Inflammatory macrophage treated with lipopolysaccharide for 4 hours (primary cell): ENCODE measurements at regions not wholly inside any gene's neighbourhood (a gene's known extent, or its start where the extent isn't known, plus 50 kb on each side); places are given as distances from the start of the nearest gene placed in this dataset.
A peak's percentile ranks its signal among the peaks of the same experiment; 100 is the strongest.

Experiments
- DNase-seq: peaks from one replicate; pipeline ENCODE4 v3.0.0-alpha.2; 2020

DNA sequence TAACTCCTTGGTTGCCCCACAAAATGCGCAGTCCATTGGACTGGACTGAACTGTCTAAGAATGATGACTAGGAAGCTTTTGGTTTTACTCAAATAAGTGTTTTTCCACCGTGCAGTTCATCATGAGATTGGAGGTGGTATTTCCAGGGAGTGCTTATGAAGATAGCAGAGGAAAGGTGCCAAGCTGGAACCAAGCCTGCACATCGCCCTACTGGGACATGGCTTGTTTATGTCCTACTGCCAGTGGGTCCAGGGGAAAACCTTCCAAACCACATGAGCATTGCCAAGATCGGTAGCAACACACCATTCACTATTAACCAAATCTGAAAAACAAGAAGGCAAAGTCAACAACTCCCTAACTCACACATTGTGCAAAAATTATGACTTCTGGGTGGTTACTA, 54.7 kb upstream of the DSCAM start:
- DNase-seq, result no peak

DNA sequence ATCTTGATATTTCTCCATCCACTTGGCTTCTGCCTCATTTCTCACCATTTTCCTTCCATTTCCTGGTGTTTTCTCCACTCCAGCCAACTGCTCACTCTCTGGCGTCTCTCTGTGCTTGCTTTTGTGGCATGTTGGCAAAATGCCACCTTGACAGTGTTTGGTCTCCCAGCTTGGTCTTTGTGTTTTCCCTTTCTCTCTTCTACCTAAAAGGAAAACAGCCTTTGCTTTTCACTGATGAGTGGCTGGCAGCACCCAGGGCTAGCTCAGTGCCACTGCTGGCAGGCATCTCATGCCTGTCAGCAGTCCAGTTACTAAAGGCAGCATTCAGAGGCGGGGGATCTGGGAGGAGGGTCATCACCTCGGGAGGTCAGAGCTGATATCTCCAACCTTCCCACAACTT, 55.3 kb upstream of the DSCAM start:
- no peak for DNase-seq

DNA sequence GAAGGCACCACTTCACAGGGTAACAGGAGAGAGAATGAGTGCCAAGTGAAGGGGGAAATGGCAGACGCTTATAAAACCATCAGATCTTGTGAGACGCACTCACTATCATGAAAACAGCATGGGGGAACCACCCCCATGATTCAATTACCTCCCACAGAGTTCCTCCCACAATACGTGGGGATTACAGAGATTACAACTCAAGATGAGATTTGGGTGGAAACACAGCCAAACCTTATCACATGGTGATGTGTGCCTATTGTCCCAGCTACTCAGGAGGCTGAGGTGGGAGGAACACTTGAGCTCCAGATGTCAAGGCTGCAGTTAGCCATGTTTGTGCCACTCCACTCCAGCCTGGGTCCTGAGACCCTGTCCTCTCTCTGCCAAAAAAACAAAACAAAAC, 56.0 kb upstream of the DSCAM start:
- no peak for DNase-seq

DNA sequence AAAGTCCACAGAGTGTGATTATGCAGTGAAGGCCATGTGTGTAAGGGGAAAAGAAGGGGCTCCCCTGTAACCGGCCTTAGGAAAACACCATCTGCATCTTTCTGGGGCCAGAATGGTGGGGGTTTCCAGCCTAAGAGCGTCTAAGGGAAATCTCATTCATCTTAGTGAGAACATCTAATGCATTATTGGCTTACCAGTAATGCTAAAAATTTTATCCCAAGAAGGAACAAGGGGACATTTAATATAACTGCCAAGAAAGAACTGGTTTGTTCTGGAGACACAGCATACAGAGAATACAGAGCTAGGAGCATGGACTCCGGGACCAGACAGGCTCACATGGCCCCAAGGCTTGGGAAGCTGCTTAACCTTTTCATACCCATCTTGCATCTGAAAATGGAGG, 58.3 kb upstream of the DSCAM start:
- DNase-seq, result no peak

DNA sequence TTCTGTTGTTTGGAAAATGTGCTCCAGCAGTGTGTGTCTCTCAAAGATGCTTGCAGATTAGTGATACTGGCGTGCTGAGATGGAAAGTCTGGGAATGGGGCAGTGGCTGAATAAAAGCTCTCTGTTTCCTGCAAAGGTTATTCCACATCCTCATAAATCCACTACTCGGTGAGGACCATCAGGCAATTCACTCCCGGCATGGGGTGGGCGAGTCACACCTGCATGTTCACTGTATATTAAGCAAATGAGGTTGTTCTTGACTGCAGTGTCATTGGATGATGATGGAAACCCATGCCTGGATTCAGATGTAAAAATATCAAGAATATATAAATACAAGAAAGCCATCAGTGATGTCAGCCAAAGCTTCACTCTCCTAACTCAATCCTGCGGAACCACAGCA, 65.4 kb upstream of the DSCAM start:
- no peak for DNase-seq

DNA sequence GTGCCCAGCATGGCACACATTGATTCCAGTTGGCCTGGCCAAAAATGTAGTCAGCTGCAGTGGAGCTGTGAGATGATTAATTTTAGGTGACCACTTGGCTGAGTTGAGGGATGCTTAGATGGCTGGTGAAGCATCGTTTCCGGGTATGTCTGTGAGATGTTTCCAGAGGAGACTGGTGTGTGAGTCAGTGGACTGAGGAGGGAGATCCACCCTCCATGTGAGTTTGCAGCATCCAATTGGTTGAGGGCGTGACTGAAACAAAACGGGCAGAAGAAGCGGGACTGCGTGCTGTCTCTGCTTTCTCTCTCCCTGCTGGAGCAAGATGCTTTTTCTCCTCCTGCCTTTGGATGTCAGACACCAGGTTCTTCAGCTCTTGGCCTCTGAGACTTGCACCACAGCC, 68.2 kb upstream of the DSCAM start:
- no peak for DNase-seq

DNA sequence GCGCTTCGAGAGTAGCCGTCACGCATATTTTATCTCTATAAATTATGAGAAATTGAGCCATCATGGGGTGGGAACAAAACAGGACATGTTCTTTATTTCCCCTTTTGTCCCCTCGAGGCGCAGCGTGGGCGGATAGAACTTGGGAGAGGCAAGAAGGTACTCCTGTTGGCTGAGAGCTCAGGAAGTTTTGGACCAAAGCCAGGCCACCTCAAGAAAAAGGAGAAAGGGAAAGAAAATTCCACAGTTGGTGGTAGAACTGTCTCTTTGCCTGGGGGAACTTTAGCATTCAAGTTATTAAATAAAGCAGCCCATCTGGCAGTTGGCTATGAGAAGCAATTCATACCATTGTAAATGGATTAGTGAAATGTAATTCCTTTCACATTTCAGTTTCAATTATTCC, 76.4 kb upstream of the DSCAM start:
- no peak for DNase-seq

DNA sequence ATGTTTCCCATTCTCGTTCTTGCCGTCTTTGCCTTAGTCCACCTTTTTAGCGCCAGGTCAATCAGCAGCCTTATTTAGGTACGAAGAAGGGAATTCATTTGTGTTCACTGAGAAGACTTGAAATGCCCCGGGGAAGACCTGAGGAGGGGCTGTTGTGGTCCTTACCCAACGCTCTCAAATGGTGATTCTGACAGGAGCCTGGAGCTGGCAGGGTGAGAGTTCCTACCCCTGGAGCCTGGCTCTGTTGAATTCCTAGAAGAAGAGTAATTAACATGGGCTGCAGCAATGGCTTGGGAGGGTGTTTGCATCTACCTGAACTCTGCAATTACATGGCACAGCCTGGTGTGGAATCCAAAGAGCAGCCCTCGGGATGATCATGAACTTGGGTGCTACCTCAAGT, 76.9 kb upstream of the DSCAM start:
- DNase-seq, result no peak

DNA sequence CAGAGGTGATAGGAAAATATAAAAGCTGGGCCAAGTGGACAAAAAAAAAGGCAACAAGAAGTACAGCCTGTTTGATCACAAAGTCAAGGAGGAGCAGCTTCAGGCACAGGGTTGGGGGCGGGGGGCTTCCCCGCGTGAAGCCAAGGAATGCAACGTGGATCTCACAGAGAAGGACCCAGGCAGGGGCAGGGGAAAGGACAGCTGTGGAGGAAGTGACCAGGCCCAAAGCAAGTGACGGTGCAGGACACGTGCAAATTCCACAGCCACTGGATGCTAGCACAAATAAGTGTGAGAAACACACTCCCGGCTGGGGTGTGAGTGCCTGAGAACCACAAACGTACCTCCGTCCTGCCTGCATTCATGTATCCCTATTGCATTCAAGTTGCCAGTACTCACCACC, 77.7 kb upstream of the DSCAM start:
- DNase-seq, result no peak

DNA sequence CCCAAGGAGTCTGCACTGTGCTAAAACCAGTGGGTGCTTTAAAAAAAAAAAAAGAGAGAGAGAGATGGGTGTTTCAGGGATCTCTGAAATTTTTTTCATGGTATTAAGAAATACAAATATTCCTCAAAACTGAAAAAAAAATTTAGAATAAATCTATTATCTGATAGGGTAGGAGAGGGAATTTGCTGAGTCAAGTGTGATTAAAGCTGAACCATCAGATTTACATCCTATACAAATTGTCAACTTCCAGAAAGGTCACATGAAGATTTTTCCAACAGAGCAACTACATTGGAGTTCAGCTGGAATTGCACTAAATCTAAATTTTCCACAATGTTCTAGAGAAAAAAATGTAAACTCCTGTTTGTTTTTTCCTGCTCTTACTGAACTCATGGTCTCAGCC, 79.3 kb upstream of the DSCAM start:
- DNase-seq, result no peak

DNA sequence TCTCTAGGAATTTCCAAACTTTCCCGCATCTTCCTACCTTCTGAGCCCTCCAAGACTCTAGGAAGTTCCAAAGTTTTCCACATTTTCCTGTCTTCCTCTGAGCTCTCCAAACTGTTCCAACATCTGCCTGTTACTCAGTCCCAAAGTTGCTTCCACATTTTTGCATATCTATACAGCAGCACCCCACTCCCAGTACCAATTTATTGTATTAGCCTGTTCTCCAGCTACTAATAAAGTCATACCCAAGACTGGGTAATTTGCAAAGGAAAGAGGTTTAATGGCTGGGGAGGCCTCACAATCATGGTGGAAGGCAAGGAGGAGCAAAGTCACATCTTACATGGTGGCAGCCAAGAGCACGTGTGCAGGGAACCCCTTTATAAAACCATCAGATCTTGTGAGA, 82.9 kb upstream of the DSCAM start:
- DNase-seq, result no peak

DNA sequence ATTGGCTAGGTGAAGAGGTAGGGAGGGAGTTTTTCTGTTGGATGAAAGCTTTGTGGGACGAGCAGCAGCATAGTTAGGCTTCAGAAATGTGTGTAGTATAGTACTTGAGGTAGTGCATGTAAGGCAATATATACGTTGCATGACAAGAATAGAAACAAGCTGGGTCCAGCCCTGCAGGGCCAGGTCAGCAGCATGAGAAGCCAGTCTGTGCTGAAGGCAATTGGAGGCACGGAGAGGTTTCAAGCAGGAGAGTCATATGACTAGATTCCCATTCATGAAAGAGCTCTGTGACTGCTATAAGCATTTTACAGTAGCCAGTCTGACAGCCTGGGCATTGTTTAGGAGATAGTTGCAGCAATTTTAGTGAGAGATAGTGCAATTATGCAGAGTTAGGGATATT, 84.2 kb upstream of the DSCAM start:
- DNase-seq, result no peak

DNA sequence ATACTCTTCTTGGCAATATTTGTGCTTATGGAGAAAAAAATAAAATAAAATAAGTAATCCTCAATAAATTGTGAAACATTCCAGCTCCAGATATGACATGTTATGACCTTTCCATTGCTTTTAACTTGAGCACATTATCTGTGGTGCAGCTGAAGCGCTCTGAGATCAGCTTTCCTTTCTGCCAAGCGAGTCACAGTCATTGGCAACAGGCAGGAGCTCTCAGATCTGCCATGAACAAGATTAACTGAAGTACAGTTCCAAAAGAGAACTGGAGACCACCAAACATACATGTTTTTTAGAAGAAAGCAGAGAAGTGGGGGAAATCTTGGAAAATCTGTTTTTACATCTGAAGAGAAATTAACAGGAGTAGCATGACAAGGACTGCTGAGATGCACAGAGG, 89.2 kb upstream of the DSCAM start:
- DNase-seq, result no peak

DNA sequence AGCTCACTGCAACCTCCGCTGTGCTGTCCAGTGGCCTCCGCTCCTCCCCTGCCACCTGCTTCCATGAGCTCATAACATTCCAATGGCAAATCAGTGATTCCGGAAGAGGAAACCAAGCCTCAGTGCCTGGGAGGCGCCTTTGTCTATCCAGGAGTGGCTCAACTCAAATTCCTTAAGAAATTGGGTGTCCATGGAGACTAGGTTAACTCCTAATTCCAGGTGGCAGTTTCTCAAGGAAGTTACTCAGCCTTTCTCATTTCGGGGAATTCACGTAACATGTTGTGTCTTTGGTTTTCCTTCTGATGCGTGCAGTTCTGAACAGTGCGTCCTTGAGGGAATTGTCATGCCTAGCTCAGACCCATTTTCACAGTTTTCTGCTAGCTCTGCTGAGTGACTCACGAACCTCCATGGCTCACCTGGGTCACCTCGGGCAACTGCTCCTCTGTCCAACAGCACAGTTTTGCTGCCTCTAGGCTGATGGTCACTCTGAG, 89.9 kb upstream of the DSCAM start:
- DNase-seq, result no peak

DNA sequence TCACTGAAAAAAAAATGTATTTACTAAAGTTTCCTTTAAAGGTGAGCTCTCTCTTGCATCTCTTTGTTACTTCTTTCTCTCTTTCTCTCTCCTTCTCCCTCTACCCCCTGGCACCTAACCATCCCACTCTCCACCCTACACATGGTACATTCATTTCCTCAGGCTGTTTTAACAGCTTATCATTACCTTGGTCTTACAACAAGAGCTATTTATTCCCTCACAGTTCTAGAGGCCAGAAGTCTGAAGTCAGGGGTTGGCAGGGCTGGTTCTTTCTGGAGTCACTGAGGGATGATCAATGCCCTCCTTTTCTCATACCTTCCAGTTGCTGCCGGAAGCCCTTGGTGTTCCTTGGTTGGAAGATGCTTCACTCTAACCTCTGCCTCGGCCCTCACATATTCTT, 91.1 kb upstream of the DSCAM start:
- DNase-seq, result no peak

DNA sequence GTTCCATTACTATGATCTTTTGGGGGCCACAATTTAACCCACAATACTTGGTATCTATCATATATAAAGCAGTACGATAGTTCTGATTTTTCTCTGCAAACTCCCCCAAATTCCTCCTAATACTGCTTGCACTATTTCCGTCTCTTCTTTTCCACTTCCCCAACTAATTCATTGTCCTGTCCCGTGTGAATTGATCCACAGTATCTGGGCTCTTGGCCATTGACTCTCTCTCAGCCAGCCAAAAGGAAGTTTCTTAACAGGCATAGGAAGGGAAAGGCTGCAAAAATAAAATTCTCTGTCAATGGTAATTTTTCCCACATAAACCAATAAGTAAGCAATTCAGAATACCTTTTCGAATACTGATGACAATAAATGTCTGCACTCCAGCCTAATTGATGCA, 91.7 kb upstream of the DSCAM start:
- DNase-seq, result no peak

DNA sequence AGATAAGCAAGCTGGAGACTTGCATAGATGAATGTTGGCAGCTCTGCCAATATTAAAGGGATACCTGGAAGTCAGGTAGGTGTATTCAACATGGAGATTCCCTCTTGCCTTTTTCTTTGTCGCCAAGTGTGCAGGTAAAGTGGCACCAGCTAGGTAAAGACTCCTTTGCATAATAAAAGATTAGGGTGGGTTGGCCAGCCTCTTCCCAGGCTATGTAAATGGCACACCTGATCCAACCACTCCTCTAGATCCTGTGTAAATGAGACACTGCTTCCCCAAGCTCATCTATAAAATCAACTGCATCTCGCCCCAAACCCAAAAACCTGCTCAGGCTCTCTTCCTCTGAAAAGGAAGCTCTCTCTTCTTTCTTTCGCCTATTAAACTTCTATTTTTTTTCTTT, 100.8 kb upstream of the DSCAM start:
- DNase-seq, result no peak

DNA sequence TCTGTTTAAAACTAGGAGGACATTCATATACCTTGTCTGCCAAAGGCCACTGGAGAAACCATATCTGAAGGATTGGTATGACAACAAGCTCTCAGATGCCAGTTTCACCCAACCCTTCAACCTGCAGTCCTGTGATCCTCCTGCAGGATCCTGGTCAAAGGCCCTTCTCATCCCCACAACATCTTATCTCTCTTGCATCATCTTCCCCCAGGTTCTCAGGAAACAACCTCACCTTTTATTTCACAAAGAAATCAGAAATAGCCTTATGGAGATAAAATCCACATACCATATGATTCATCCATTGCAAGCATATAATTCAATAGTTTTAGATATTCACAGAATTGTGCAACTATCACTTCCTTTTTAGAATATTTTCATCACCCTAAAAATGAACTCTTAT, 104.0 kb upstream of the DSCAM start:
- DNase-seq, result no peak

DNA sequence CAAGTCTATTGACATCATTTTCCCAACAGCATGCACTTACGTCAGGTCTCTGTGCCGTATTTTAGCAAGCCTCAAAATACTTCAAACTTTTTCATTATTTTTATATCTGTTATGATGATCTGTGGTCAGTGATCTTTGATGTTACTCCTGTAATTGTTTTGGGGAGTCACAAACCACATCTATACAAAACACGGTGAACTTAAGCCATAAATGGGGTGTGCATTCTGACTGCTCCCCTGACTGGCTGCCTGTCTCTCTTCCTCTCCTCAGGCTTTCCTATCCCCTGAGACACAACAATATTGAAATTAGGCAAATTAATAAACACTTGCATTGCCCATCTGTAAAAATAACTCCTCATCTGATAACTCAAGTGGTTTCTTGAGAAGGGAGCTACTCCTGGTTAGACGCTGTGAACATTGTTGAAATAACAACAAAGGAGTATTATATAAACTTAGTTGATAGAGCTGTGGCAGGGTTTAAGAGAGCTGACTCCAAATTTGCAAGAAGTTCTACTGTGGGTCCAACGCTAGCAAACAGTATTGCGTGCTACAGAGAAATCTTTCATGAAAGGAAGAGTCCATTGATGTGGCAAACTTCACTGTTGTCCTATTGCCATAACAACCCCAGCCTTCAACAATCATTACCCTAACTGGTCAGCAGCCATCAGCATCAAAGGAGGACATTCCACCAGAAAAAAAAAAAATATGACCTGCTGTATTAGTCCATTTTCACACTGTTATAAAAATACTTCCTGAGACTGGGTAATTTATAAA, 105.8 kb upstream of the DSCAM start:
- no peak for DNase-seq

DNA sequence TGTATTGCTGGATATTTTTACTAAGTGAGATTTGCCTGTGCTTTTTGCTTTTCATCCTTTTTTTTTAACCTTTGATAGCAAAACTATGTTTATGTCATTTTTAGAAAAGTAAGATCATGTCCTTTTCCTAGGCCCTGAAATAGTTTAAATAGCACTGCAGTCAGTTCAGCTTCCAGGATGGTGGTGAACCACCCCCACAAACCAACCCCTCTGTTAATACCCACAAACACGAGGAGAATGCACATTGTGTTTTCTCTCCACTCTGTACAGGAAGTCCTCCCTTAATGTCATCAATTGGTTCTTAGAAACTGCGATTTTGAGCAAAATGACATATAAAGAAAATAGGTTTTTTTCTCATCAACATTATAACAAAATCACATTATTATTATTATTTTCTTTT, 117.7 kb upstream of the DSCAM start:
- DNase-seq, result no peak

DNA sequence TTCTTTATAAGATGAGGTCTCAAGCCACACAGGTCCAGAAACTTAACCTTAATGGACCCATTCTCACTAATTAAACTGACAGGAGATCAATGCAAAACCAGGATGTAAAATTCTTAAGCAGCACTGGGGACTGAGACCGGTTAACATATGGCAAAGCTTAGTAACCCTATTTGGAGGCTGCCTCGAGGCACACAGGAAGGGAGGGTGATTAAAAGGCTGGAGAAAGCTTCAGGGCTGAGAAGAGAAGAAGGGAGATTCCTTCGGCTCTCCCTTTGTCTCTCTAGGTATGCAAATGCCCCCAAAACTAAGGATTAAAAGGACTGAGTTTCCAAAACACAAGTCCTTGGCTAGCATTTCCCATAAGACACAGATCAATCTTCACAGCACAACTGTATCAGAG, 120.8 kb upstream of the DSCAM start:
- no peak for DNase-seq

DNA sequence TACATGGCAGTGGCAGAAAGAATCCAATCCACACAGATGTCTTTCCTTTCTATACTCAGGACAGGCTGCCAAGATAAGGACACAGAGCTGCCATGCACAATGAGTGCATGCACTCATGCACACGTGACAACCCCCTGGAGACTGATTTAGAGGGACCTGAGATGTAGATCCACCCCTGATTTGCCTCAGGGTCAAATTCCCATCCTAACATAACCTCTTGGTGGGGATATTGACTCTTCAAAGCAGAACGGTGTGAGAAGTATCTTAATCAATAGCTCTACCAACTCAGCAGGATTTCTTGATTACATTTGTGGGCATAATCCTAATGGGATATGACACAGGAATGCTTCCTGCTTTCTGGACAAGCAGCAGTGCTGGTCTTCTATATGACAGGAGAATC, 125.2 kb upstream of the DSCAM start:
- no peak for DNase-seq

DNA sequence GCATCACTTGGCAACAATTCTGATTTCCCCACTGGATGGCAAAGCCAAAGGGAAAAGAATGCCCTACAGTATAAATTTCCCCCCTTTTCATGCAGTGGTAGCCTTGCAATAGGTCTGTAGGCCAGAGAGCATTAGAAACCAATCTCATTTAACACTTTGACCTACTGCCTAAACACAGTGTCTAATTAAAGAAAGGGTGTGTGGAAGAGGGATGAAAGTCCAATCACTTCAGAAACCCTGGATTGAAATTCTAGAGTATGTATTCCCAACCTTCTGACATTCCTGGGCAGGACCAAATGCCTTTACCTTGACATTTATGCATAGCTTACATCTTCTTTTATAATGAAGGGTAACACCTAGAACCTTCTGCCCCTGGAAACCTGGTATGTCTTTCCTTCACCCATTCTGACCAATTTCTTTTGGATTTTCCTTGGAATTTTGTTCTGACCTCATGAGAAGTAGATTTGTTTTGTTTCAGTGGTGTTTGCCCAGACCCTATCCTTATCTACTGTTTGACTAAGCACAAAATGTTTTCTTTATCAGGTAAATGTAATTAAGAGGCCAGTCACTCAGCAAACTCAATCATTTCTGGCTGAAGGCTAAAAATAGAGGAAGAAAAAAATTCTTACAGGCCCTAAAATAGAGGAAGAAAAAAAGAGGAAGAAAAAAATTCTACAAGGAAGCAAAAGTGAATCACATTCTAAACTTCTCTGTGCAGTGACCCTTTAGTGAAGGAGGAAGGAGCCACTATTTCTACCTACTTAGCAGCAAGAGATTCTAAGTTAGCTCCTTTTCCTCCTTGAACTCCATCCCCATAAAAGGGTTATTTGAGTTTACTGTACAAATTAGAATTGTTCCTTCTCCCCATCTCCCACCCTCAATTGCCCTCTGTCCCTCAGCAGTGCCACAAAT, 129.5 kb upstream of the DSCAM start:
- DNase-seq, result peak; percentile 75

DNA sequence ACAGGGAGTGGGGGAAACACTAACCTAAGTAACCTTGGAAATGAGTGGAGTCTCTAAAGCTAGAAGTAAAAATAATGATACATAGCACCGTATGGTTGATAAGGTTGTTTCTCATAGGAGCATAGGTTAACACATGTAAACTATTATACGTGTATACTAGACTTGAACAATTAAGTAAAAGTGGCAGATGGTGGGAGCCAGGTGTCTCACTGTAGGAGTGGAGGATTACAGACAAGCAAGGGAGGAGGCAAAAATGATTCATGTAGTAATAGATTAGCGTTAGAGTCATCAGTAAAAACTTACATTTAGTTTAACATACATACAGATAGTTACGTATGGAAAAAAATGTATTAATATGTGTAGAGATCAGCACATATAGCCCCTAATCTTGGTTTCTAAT, 138.4 kb upstream of the DSCAM start:
- no peak for DNase-seq
